ENCODE measurements at regions not wholly inside any gene's neighbourhood (a gene's known extent, or its start where the extent isn't known, plus 50 kb on each side); places are given as distances from the start of the nearest gene placed in this dataset.

DNA sequence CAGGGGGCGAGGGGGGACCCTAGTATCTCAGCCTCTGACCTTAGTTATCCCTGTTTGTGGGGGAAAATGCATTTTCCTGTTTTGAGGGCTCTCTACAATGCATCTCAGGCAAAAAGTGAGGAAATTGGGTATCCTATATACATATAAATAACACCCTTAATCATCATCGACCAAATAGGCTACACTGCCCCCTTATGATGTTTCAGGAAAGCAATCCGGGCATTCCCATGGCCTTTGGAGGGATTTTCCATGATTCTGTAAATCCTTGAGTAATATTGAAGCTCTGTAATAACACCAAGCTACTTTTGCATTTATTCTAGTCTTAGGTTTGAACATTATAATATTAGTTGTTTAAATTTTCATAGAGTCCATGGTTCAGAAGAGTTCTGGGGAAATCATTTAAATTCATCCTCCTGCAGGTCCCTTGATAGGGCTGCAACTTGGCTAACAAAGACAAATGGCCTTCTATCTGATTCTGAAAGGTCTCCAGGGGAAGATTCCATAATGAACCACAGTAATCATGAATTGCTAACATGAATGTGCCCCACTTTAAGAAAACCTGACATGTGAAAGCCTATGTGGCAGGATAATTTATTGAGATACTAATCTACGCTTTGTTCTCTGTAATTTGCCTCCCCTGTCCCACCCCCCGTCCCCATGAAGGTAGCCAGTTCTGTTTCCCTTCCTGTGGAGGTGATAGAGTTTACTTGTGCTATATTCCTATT lies 91.5 kb upstream of the SCOC start:
- TF ChIP-seq POLR2A (IDR thresholded peaks at IDR 0.05) (no peak), CTCF (IDR thresholded peaks at IDR 0.05) (no peak)

All from lower leg skin (tissue), 3 donors.